GM21576 (cell line): ENCODE measurements at regions not wholly inside any gene's neighbourhood (a gene's known extent, or its start where the extent isn't known, plus 50 kb on each side); places are given as distances from the start of the nearest gene placed in this dataset.

ENCODE experiments used
- ATAC-seq: cut with Tn5 transposase; IDR thresholded peaks from one replicate; pipeline ENCODE4 v1.9.1; 2021; ENCODE audit warnings: mild to moderate bottlenecking, moderate library complexity; ENCODE audit not compliant: unreplicated experiment

DNA sequence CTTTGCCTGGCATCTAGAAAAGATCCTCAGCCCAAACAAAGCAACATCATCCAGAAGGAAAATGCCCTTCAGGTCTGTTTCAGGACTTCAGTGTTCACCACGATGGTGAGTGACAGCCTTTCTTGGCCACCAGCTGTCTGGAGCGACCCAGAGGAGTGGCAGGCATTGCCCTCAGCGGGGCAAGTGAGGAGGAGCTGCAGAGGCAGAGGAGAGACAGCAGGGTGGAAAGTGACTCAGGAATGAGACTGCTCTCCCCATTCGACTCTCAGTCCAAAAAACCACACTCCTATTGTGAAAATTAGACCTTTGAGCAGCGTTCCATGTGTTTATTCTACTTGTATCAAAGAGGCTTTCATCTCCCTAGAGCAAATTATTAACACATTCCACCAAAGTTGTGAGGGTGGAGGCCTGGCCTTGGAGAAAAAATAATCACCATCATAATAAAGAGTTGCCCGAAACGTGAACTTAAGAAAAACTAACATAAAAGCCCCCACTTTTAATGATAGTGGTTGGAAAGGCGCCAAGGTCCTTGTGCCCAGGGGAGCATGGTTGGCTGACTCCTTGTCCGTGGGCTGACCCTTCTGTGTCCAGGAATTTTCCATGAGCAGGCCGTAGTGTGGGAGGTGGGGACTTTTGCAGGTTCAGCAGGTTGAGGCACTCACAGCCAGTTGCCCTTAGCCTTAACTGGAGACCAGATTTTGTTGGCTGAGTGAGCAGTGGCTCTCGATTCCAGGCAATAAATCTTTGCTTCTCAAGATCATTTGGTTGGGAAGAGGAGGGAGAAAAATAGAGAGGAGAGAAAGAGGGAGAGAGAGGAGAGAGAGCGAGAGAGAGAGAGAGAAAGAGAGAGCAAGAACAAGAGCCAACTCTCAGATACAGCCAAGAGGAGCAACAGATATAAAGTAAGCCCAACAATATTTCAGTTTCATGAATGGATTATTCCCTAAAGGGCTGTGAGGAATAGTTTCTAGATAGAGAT, 125.9 kb upstream of the ANKRD55 start:
- no peak for ATAC-seq

DNA sequence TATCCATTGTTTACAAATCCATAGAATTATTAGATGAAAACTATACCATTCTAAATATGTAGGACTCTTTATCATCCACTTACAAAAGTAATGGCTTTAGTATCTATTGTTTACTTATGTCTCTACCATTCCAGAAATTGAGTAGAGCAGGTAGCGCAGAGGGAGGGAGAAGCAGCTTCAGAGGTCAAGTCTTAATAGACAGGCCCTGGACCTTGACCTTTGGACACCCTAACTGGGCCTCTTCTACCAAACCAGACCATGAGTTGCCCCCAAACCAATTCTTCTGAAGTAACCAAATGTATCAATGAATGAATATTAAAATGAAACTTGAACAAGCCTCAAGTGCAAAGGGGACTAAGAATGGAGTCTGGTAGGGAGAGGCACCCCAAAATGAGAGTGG, 124.9 kb upstream of the ANKRD55 start:
- no peak for ATAC-seq

DNA sequence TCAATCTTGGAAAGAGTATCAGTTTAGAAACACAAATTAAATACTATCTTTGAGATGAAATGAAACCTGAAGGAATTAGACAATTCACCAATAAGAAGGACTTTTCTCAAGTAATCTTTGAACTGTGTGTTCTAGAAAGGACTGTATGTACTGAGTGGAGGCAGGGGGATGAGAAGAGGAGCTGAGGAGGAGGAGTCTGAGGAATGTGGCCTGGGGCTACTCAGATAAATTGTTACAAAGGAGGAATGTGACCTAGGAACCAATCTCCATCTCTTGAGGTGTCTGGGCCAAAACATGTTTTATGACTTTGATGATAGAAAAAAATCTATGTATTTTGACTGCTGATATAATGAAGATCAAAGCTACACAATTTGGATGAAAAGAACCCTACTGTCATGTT, 124.3 kb upstream of the ANKRD55 start:
- no peak for ATAC-seq

DNA sequence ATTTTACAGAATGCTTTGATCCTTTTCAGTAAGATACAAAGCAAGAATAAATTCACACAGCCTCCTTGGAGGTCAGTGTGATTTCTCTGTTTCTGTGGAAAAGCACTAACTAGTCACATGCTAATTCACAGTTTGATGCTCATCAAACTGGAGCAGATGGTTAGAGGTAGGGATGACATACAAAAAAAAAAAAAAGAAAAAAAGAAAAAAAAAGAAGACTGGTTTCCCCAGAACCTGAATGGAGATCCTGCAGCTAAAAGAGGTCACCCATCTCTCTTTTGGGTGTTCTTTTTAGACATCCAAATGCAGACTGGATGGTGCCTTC, 123.7 kb upstream of the ANKRD55 start:
- no peak for ATAC-seq

DNA sequence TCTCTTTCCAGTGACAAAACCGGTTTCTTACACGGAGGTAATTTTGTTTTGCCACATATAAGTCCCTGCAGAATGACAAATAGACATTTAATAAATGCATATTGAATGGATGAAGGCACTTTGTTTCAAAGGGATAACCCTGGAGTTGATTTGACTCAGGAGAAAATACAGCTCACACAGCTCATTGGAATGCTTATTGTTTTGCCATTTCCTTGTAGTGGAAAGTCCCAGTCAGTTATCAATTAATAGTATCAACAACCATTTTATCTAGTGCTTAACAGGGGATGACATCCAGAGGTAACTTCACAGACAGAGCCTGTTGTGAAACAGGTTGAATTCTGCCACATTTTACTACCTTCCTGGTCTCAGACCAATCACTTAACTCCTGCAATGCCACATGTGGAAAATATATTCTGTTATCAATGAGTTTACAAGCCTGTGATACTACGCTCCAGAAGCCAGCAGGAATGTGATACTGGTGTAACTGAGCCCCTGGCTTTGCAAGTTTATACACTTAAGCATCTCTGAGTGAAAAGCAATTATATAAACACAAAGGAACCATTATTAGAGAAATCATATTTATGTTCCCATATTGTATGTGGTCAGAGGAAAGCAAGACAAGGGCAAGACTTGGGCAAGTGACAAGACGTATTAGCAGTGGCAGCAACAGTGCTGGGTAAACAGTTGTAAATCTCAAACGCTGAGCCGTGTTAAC, 123.1 kb upstream of the ANKRD55 start:
- no peak for ATAC-seq

DNA sequence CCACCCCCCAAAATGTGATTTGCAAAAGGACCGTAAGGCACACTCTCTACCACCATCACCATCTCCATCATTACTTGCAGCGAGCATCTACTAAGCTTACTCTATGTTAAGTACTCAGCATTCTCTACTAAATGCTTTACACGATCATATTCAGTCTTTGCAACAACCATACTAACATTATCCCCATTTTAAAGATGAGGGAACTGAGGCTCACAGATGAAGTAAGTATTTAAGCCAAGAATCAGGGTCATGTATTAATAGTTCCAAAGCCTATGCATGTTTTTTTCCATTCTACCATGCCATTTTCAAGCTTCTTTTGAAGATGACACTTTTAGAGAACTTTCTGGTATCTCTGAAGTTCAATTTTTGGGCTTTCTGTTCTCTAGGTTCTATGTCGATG, 121.7 kb upstream of the ANKRD55 start:
- no peak for ATAC-seq

DNA sequence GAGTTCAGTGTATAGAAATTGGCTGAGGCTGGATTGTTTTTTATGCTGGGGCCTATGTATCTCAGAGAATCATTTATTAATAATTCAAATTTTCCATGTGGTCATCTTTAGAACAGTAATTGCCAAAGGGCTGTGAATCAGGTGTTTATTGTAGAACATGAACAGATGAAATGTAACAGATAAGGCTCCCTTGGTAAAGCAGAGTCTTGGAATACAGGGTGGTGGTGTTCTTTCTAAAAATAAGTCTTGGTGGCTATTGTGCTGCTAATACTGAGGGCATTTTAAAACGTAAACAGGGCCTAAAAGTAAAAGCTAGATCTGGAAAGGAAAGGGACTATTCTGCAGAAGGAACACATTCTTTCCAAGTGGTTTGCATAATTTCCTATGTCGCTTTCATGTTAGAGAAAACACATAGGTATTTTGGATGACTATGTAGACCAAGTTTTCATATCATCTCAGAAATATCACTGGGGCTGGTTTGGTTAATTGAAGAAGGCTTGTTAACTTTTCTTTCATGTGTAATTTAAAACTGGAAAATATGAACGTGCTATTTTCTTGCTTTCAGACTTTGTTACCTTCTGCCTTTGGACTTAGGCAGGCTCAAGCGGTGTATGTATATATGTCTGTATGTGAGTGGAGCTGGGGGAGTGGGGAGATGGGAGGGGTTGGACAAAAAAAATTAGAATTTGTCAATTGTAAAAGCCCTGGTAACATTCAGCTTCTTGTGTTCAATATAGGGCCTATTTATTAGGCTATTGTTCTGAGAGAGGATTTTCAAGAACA, 119.9 kb upstream of the ANKRD55 start:
- ATAC-seq, result no peak

DNA sequence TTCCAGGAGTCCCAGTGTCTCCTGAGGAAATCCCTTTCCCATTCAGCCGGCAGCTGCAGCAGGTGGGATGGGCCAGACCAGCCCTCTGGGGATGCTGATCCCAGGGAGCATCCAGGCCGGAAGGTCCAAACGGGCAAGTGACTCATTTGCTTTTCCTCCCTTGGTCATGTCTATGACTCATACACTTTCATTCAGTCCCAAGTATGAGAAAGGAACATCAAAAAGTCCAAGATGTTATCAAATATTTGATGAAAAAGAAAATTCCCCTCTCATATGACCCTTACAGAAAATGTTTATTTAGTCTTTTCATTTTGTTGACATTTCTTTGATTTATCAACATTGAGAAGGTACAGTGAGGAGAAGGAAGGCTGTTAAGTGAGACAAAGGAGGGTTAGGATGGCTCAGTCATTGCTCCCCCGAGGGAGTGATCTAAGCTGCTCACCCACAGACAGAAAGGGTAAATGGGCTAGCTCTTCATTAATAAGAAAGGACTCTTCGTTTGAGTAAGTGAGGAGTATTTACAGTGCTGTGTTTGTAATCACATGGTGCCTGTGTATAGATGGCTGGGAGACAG, 117.6 kb upstream of the ANKRD55 start:
- ATAC-seq, result no peak

DNA sequence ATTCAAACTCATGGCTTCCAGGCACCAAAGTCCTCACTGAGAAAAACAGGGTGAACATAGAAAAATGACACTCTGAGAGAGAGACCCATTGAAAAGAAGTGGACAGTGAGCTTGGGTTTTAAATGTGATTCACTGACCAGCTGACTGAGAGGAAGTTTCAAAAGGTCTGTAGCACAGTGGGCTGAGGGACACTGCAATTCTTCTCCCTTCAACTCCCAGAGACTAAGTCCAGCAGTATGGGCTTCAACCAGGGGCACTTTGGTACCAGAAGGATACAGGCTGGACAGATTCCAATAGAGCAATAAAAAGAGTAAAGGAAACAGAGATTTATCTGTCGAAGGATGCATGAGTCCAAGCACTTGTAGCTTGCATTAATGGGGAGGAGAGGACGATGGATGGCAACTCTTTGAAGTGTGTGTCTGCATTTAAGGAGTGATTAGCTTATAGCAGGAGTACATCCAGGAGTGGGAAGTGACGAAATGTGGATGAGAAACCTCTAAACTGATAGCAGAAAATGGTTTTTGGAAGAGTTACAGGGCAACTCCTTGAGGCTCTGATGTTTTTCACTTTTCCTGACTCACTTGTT, 117.0 kb upstream of the ANKRD55 start:
- ATAC-seq, result no peak

DNA sequence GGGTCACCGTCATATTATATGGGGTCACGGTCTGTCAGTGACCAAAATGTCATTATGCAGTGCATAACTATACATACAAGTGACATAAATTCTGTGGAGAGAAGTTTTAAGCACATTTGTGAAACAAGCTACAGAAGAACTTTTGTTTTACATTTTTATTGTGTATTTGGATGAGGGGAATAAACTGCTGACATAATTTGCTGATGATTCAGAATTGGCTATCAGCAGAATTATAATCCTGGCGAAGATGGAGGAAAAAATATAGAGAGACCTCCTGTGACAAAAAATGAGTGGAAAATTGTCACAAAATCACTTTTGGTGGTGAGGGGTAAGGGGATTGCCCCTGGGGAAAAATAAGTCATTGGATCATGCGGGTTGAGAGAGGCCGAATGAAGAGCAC, 116.3 kb upstream of the ANKRD55 start:
- no peak for ATAC-seq

DNA sequence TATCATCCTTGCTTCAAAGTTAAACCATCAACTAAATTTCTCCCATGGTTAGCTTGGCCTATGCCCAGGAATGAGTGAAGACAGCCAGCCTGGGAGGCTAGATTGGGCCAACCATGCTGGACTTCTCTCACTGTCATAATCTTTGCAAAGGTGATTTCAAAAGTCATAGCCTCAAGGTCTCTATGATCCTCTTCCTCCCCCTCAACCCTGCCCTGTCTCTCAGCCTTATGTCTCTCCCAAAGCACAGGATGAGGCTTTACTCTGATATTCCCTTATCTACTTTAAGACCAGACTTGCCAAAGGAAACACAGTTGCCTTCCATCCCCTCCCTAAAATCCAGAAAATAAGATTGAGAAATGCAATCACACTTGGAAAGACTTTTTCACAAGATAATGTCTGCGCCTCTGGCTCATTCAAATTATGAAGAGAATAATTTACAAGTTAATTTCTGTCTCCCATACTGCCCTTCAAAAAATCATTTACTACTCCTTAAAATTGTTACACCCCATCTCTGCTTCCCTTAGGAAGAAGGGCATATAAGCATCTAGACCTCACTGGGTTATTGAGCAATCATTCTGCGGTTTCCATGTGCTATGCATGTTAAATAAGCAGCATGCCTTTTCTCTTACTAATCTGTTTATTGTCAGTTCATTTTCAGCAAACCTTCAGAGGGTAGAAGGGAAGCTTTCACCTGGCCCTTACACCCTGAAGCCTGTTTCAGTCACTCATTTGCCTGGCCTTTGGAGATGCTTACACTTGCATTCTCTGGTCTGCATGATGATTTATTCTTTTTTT, 113.8 kb upstream of the ANKRD55 start:
- ATAC-seq, result no peak

DNA sequence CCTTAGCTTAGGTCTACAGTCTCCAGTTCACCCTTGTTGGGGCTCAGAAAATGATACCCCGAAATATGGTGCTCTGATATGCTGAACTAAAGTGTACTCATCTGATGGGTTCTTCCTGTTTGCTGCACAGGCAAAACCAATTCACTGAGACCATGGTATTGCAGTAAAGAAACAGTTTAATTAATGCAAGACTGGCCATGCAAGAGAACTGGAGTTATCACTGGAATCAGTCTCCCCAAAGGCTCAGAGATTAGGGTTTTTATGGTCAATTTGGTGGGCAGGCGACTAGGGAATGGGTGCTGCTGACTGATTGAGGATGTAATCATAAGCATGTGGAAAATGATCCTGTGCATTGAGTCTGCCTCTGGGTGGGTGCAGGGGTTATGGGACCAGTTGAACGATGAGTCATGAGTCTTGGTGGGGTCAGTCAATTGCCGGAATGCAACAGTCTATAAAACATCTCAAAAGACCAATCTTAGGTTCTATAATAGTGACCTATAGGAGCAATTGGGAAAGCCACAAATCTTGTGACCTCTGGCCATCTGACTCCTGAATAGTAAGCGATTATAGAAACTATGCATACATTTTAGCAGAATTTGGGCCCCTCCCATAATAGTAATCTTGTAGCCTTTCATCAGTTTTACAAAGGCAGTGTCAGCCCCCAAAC, 113.0 kb upstream of the ANKRD55 start:
- no peak for ATAC-seq

DNA sequence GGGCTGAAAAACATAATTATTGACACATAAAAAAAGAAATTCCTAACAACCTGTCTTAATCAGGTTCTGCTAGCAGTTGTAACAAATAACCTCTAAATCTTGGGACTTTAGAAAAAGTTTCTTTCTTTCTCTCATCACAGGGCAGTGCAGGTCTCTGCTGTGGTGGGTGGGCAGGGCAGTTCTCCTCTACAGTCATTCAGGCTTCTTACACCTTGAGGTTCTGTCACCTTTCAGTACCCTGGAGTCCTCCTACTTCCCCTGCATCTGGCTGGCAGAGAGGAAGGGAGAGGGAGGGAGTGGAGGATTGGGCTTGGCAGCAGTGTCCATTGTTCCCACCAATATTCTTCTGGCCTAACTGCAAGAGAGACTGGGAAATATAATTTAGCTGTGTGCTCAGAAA, 112.2 kb upstream of the ANKRD55 start:
- ATAC-seq, result no peak

DNA sequence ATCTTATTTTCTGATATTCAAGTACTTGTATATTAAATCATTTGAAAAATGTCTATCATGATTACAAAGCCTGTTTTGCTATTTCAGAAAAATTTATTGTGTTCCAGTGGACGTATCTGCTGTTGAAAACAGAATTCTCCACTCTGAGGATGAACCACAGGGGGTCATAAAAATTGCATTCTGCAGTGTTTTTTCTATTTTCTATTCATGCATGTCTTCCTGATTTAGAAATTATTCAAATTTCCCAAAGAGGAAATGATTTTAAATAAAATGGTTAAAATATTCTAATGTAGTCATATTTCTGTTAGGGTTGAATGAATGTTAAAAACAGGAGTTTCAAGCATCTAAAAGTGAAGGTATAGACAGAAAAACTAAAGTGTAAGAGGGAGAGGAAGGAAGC, 111.5 kb upstream of the ANKRD55 start:
- no peak for ATAC-seq

DNA sequence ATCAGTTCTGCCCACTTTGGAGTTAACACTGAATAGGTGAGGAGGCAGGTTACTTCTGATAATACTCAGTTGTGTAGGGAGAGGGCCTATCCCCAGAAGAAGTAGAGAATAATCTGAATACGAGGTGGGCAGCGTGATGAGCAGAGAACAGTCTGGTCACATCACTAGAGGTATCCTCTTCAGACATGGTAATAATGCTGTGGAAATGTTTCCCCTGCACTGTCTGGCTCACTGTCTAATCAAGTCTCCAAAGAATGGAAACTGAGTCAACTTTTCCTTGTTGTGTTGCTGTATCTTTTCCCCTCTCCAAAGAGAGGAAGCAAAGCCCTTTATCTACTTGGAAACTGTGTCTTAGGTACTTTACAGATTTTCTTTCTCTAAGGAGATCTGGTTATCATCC, 110.9 kb upstream of the ANKRD55 start:
- ATAC-seq, result no peak

DNA sequence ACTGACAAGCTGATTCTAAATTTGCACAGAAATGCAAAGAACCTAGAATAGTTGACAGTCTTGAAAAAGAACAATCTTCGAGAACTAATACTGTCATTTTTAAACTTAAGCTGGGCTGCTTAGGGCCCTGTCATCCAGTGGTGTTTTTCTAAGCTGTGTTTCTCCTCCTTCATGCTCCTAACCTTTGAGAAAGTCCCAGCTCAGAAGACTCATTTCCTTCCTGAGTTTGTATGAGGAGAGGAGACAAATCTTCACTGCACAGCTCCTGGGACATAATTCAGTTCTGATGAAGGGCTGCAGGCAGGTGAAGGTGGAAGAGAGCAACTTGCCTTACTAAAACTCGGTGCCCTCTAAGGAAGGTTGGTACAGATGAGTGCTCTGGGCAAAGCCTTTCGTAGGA, 109.5 kb upstream of the ANKRD55 start:
- ATAC-seq, result no peak

DNA sequence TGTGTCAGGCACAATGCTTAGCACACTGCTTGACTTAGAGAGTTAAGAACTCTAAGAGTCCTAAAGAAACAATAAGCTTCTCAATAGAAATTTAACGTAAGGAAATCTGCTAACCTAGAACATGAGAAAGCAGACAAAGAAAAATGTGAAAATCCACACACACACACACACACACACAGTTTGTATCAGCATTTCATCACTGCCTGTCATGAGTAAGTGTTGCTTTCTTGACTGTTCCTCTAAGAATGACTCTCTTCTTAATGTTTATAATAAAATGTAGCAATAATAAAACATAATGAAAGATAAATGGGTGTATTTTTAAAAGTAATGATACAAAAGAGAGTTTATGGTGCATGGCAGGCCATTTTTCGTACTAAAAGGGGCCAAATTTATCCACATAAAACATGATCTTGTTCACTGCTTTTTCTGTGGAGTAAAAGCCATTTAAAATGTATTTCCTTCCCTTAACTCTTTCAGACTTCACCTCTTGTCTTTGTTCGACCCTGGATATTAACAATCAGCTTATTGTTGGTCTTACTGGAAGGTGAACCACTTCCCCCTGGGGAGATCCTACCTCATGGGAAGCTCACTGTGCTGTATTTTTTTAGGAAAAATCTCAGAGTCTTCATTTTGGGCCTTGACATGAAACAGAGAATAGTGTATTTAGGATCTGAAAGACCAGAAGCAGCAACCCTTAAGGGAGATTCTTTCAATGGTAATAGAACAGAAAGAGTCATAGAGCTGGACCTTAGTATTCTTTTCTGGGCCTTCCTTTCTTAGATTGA, 107.3 kb upstream of the ANKRD55 start:
- ATAC-seq, result no peak

DNA sequence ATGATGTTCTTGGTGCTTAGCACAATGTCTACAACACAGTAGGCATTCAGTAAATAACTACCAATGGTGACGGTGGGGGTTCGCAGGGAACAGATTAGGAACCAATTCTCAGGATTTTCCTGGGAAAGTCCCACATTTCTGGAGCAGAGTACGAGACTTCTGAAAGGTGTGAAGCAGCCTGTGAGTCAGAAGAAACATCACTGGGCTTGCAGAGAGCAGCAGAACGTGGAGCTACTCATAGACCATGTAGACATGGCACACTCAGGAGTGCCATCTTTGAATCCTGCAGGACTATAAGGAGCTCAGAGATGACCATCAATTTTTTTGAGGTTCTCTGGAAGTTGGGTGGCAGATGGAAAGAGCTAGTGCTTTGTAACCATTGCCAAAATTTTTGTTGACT, 106.6 kb upstream of the ANKRD55 start:
- ATAC-seq, result no peak
